Psoas muscle (tissue), 7 donors: ENCODE measurements at regions not wholly inside any gene's neighbourhood (a gene's known extent, or its start where the extent isn't known, plus 50 kb on each side); places are given as distances from the start of the nearest gene placed in this dataset.

Source experiments
- ATAC-seq, 4 donors: fragments of 200-7000 bp; cut with Tn5 transposase; one replicate each; pipeline ENCODE4 v1.9.1; 2020; ENCODE audit warnings: moderate library complexity in 3 of 4, mild to moderate bottlenecking in 2 of 4
- DNase-seq, 2 donors: peaks; one replicate each; pipeline ENCODE4 v3.0.0-alpha.2; 2020
- H3K27ac ChIP-seq: fragments of 200-600 bp; one replicate; pipeline ENCODE4 v1.8.0; 2022
- H3K27me3 ChIP-seq, 3 donors: fragments of 200-600 bp in 1 of 3; one replicate each; pipeline versions ENCODE4 v1.6.1 to v1.8.0; 2013 to 2022; ENCODE audit warnings: low read length in 2 of 3, mild to moderate bottlenecking in 2 of 3, moderate library complexity in 1 of 3; ENCODE audit not compliant: insufficient read depth in 3 of 3
- H3K36me3 ChIP-seq, 2 donors: fragments of 200-600 bp in 1 of 2; one replicate each; pipeline versions ENCODE4 v1.6.1 to v1.8.0; 2013 to 2022; ENCODE audit warnings: low read depth in 1 of 2, mild to moderate bottlenecking in 1 of 2, moderate library complexity in 1 of 2; ENCODE audit not compliant: insufficient read depth in 1 of 2
- H3K4me1 ChIP-seq: fragments of 200-600 bp; one replicate; pipeline ENCODE4 v1.8.0; 2022
- H3K4me3 ChIP-seq: fragments of 200-600 bp; one replicate; pipeline ENCODE4 v1.8.0; 2022; ENCODE audit warnings: mild to moderate bottlenecking
- H3K9me3 ChIP-seq: fragments of 200-600 bp; one replicate; pipeline ENCODE4 v1.8.0; 2022
- CTCF ChIP-seq: fragments of 200-600 bp; IDR thresholded peaks from one replicate; pipeline ENCODE4 v1.8.0; 2022; ENCODE audit warnings: antibody characterized with exemption
- WGBS, 3 donors: extraction: QIAGEN DNeasy Blood & Tissue Kit; methylation state at CpG; one replicate each; pipeline versions ENCODE4 v1.1.6 to v1.1.7; 2013; 5-methylcytosine and 5-hydroxymethylcytosine counted together
- intact Hi-C, 2 donors: fragments of 100-400 bp; cut with DNase I; formaldehyde crosslinking; loops; one replicate each; pipeline versions ENCODE4 v1.11.0 to v1.14.2; 2022
- donor health status: healthy with polysubstance abuse.
- donor health status: DM: no; HTN: no; CAD: no; lungs with moderate emphysema.
- donor health status: Bipolar disorder and iron deficiency.
- donor health status: healthy.
- donor health status: DM: yes; HTN: yes; CAD: no.
- donor health status: DM: no; HTN: no; CAD: no.
- donor health status: DM: yes; HTN: yes; CAD: no.

- ATAC-seq (no peak), DNase-seq (no peak)
- H3K36me3 ChIP-seq: no peaks in the 10 kb centered on the region
- H3K27ac ChIP-seq: no peak overlapping the region
- no peaks in the 10 kb centered on the region for H3K27me3 ChIP-seq
- no peaks in the 10 kb centered on the region for H3K4me1 ChIP-seq
- no peak overlapping the region for H3K4me3 ChIP-seq
- TF ChIP-seq CTCF: no peak
- intact Hi-C loops: no loop called here
- 49 to 65% (median 51%) methylated on average over 2 of the region's 2 CpGs for WGBS, 3 donors
- H3K9me3 ChIP-seq: no peaks in the 10 kb centered on the region
These were observed 94.3 kb upstream of the TRPM1 start for GRCh38 chr15:31195871-31196270.

- intact Hi-C loops: no loop called here
- Histone ChIP-seq H3K27ac (no peak overlapping the region), H3K4me3 (no peak overlapping the region), H3K4me1 (no peaks in the 10 kb centered on the region), H3K9me3 (no peaks in the 10 kb centered on the region), H3K27me3 (no peaks in the 10 kb centered on the region), H3K36me3 (no peaks in the 10 kb centered on the region)
- no peak for DNase-seq
- no peak for ATAC-seq
- WGBS, 3 donors: 39 to 52% (median 44%) methylated on average over 15 of the region's 15 CpGs
- TF ChIP-seq CTCF: peak; percentile 35
These were observed 96.2 kb upstream of the TRPM1 start for GRCh38 chr15:31197497-31198414.

GRCh38 chr15:31200735-31201151 lies 99.2 kb upstream of the TRPM1 start:
- TF ChIP-seq CTCF: peak; percentile 47
- H3K4me3 ChIP-seq: no peak overlapping the region
- whole genome bisulfite sequencing, 3 donors: 56 to 63% (median 59%) methylated on average over 16 of the region's 16 CpGs
- H3K27me3 ChIP-seq: no peaks in the 10 kb centered on the region
- H3K9me3 ChIP-seq: no peaks in the 10 kb centered on the region
- no peaks in the 10 kb centered on the region for H3K4me1 ChIP-seq
- intact Hi-C loops: loop anchor here (5.0 kb wide), 3 partner anchors 232 to 287 kb away; no protein-coding TSS in a partner anchor
- DNase-seq (peak; percentile 65 to 81), ATAC-seq (peak; percentile 72 to 98 (median 94))
- no peak overlapping the region for H3K27ac ChIP-seq
- no peaks in the 10 kb centered on the region for H3K36me3 ChIP-seq

- Histone ChIP-seq H3K27ac (no peak overlapping the region), H3K27me3 (no peaks in the 10 kb centered on the region), H3K4me3 (no peak overlapping the region), H3K36me3 (no peaks in the 10 kb centered on the region), H3K9me3 (no peaks in the 10 kb centered on the region), H3K4me1 (no peaks in the 10 kb centered on the region)
- ATAC-seq (no peak), DNase-seq (no peak)
- 72 to 83% (median 79%) methylated on average over 8 of the region's 8 CpGs for WGBS, 3 donors
- TF ChIP-seq CTCF: no peak
- intact Hi-C loops: loop anchor here (5.0 kb wide), 3 partner anchors 229 to 284 kb away; no protein-coding TSS in a partner anchor
These were observed 101.4 kb upstream of the TRPM1 start for GRCh38 chr15:31202953-31203352.
